Daoy (cell line): ENCODE measurements at regions not wholly inside any gene's neighbourhood (a gene's known extent, or its start where the extent isn't known, plus 50 kb on each side); places are given as distances from the start of the nearest gene placed in this dataset.
"Not testable (repeated sequence)": the region's sequence is repeated elsewhere in the genome, so short reads cannot be mapped to it uniquely, and the experiment has no call there.

ENCODE experiments used
- DNase-seq: peaks from one replicate; pipeline ENCODE4 v3.0.0-alpha.2; 2015; ENCODE audit warnings: low read depth

DNA sequence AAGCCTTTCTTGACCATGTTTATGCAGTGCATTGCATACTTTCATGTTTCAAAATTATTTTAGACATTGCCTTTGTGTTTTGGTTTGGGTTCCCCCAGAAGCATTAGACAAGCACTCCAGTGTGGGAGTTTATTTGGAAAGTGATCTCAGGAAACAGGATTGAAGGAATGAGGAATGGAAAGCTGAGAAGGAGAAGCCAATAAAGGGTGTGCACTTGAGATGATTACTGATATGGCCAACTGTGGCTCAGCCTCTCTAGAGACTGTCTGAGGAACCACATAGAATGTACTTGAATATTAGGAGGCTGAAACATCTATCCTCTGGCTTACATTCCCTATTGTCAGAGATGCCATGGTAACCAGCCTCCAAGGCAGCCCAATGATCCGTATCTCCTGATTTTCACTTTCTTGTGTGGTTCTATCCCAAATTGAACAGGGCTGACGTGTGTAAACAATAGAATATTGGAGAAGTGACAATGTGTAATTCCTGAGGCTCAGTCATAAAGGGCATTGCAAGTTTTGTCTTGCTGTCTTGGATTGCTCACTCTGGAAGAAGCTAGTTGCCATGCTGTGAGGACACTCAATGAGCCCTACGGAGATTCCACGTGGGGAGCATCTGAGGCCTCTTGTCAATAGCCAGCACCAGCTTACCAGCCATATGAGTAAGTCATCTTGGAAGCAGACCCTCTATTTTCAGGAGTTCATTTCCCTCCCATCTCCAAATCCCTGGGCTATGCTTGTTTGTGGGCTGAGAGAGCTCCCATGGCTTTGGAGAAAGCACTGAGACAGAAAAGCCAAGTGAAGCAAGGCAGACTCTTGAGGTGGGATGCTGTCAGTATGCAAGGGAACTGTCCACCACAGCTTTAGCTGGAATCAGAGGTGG is 84.7 kb downstream of the SCN11A start:
- no peak for DNase-seq

DNA sequence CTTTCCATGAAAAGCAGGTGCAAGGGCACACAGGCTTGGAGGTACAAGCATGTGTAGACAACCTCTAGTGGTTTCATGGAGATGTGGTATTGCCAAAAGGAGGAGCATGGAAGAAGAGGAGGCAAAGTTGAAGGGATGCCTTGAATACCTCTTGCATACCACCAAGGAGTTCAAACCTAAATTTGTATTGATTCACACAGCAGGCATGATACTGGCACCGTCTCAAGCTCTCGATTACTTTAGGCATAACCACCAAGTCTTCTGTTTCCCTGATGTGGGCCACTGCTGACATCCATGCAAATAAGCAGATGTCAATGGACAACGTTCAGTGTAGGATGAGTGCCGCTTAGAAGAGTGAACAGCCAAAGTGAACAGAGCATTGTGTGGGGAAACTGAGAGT is 87.1 kb downstream of the SCN11A start:
- DNase-seq: no peak

DNA sequence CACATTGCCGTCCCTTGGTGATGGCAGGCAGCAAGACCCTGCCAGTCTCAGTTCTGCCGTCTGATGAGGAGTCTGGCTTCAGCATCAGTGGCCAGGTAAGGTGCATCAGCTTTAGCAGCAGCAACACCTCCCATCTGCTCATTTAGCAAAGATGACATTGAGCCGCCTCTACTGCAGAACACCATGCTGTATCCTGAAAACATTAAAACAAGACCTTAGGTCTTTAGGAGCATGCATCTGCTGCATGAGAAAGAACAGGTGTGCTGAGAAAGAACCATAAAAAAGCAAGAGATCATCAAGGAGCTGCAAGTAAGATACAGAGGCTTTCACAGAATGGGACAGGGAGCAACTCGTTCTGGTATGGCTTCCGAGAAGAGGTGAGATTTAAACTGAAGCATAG is 87.5 kb downstream of the SCN11A start:
- DNase-seq: no peak

DNA sequence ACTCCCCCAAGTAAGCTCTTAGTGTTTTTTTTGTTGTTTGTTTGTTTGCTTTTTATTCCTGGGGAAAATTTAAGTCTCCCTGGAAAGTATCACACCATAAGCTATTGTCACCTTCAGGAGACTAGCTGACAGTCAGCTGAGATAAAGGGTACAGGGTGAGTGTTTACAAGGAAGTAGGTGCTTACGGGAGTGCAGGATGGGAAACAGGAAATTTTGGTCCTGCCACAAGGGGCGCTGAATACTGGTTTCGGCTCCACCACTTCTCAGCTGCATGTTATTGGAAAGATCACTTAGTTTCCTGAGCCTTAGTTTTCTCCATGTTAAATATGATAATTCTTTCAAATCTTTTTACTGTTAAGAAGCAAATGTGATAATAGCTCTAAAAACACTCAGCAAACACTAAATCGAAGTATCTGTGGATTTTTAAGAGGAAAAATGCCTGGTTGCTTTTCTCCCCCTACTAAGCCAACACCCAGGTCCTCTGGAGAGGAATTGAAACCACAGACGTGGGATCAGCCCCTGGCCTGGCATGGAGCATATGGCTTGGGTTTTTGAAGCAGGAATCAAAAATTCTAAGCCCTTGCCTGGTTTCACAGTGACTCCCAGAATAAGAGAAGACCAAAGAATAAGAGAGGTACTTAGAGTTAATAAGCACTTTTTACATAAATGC is 90.7 kb downstream of the SCN11A start:
- DNase-seq: peak; percentile 29

DNA sequence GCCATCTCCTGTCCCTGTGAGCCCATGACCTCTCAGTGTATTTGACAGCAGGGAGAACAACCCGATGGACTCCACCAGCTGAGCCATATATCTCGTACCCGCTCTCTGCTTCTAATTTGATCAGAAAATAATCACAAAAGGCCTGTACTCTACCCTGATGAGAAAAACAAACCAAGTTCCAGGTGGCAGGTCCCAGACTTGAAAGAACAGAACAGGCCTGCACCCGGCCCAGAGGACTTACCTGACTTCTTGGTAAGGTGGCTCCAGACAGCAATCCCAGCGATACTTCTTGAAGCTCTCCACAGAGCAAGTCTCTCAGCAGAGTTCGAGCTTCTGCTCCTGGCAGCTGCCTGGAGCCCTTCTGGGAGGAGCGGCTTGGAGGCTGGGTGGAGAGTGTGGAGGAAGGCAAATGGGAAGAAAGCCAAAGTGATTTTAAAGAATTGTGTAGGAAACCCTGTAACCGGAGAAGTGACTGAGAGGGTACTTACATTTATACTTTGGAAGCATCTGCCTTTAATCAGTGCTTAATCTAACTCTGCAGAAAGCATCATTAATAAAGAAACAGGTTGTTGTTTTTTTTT is 91.6 kb downstream of the SCN11A start:
- DNase-seq: no peak

DNA sequence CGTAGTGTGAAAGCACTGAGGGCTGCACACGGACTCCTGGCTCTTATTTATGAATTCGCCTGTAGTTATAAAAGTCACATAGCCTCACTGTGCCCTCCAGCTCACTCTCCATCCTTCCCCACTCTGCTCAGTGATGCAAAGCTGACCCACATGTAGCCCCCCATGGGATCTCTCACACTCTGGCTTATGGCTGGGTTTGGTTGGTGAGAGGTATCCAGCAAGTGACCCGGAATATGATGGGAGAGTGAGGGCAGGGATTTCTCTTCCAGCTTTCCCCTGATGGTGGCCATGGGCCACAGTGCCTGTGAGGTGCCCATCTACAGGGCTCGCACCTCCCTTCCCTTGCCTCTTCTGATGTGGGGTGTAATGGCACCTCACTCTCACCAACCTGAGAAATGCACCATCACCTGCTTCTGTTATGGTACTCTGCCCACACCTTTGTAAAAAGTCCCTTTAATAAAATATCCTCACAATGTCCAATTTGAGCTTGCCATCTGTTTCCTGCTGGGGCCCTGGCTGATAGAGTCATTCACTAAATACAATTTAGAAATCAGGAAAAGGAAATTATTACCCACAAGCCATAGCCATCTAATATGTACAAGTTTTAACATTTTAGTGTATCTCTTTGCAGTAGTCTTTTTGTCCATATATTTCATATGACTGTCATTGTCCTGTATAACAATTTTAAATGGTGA is 93.6 kb downstream of the SCN11A start:
- no peak for DNase-seq

DNA sequence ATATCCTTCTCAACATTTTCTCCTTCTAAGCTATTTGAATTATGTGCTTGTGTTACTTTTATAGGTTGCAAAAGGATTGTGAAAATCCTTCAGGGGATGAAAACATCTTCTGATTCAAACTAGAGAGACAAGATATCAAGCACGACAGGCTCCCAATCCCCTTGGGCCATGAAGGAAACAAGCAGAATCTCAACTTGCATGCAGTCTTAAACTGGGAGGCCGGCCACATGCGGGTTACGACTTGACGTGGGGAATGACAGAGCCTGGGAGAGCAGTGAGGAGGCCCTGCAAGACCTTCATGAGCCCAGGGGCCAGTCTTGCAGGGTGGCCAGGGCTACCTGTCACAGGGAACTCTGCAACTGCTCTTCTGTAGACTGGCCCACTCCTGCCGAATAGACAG is 94.4 kb downstream of the SCN11A start:
- no peak for DNase-seq

DNA sequence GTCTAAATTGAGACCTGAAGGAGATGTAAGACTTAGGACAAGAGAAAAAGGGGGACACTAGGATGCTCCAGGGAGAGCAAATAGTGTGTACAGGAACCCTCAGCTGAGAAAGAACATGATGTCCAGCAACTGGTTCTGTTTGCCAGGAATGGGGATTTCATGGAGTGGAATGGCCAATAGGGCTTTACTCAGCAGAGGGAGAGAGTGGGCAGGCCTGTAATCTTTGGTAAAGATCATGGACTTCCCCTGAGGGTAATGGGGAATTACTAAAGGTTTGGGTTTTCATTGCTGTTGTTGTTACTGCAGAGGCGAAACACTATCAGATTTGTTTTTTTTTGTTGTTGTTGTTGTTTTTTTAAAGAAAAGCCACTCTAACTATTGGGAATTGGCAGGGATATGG is 99.0 kb downstream of the SCN11A start:
- DNase-seq: no peak

DNA sequence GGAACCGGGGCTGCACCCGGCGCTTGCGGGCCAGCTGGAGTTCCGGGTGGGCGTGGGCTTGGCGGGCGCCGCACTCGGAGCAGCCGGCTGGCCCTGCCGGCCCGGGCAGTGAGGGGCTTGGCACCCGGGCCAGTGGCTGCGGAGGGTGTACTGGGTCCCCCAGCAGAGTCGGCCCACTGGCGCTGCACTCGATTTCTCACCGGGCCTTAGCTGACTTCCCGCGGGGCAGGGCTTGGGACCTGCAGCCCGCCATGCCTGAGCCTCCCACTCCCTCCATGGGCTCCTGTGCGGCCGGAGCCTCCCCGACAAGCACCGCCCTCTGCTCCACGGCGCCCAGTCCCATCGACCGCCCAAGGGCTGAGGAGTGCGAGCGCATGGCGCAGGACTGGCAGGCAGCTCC is 100.6 kb downstream of the SCN11A start:
- DNase-seq: not testable (repeated sequence)

DNA sequence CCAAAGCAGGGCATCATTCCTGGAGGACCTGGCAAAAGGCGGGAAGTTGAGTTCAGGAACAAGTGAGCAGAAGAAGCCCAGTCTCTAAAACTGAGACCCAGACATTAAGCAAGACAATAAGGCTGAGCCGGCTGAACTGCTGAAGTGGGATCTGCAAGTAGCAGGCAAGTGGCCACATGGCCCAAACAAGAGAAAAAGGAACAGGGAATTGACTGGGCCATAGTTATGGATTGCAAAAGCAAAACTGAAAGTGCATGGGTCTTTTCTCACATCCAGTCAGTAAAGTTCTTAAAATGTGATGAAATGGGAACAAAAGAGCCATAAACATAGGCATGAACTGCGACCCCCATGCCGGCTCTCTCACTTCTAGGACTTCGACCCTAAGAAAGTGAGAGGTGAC is 101.2 kb downstream of the SCN11A start:
- no peak for DNase-seq

DNA sequence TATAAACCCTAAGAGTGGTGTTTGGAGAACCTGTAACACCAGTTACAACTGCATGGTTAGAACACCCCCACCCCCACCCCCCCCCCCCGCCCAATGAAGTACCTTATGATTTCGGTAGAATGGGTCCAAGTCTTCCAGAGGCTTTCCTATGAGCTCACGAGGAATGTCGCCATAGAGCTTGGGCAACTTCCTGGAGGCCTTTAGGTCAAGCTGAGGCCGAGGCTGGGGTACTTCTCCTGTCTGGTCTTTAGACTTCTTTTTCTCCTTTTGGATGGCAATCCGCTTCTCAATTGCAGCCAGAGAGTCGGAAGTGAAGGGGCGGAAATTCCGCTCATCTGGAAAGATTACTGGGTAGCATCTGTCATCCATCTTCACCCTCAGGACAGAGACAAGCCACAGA is 101.8 kb downstream of the SCN11A start:
- no peak for DNase-seq

DNA sequence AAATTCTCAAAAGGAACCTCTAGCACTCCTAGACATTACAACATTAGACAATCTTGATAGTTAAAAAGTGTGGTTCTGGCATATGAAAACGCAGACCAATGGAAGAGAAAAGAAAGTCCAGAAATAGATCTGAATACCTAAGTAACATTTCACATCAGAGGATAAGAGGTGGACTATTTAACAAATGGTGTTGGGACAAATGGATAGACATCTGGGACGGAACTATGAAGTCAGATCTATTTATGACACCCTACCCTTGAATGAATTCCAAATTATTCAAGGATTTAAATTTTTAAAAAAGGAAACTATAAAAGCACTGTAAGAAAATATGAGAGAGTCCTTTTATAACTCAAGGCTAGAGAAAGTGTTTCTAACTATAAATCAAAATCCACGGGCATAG is 111.3 kb downstream of the SCN11A start:
- DNase-seq: no peak

DNA sequence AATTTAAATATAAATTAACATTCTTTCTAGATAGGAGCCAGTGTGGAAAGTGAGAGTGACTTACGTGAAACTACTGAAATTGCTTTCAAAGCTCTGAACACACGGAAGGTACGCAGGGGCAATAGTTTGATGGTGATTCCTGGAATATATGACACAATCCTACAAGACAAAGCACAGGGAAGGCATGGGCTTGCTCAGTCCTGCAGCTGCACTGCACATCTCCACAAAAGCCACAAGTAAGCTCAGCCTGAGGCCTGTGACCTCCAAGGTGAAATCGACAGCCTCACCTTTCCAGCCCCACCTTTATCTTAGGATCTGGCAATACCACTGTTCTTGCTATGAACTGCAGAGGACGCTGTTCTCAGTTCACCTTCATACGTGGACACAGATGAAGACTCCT is 109.3 kb upstream of the SCN10A start:
- DNase-seq: no peak

DNA sequence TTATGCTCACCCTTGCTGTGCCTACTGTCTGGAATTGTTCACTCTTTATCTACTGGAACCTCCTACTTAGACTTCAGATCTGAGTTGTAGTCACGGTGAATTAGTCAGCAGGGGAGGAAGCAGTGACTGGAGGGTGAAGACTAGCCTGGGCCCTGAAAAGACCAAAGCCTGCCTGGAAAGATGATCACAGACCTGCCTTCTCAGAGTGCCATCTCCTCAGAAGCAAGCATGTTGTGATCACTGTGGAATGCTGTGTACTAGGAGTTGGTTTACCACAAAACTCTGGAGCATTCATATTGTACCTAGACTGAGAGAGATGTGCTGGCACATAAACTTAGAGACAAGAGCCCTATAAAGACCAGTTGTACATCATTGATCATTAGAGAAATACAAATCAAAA is 100.7 kb upstream of the SCN10A start:
- no peak for DNase-seq

DNA sequence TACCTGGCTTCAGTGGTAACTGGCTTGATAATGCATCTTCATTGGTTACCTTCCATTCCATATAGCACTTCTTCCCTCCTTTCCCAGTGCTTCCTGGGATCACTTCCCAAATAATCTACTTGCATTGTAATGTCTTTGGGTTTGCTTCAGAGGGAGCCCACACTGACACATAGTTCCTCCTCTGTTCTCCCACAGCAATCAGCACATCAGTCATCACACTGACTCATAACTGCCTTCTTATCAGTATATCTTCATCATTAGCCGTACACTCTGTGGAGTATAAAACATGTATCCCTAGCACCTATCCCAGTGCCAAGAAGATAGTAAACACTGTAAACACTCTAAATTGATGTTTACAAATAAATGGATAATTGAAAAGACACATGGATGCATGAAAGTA is 91.4 kb upstream of the SCN10A start:
- peak; percentile 1 for DNase-seq

DNA sequence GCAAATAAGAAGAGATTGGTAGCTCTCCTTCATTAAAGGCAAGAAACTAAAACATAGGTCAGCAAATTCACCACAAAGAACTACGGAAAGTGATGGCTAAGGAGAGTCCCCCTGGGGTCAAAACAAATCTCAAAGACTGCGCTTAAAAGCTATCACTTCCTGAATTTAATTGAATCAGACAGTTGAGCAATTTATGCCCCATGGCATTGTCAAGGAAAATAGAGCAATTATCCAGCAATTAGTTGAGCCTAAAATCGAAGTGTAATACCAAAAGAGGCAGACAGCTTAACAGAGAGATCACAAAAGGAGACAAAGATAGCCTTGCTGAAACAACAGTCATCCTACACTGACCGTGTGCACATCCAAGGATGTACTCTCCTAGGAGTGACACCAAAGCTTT is 74.4 kb upstream of the SCN10A start:
- DNase-seq: no peak

DNA sequence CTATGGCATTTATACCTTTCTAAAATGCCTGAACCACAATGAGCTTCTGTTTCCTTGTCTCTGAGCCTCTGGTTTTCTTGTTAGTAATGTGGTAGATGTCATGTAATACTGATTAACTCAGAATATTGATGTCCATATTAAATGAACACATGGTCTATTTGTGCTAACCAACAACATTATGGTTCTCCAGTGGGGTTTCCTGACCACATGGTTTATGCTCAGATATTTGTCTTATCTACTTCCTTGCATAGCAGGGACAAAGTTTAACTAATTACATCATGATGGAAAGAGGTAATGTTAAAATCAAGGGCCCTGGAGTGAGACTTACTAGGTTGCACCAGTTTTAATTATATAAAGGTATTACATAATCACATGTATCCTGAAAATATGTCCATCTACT is 62.6 kb upstream of the SCN10A start:
- DNase-seq: no peak
